ENCODE measurements at regions not wholly inside any gene's neighbourhood (a gene's known extent, or its start where the extent isn't known, plus 50 kb on each side); places are given as distances from the start of the nearest gene placed in this dataset.

DNA sequence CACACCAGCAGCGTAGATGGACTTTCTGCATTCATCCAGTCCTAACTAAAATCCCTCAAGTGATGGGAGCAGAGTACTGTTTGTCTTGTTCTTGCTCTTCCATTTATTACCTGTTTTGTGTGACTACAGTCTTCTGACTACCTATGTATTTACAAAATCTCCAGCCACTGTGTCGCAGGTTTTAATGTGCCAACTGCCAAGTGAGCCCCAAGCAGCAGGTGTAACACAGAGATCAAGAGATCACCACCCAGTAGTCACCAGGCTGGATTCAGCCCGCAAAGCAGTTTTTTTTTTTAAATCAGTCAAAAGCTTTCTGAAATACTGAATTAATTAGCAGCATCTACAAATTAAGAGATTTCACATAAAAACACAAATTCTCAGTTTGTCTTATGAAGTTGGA is 724.1 kb upstream of the USP15 start:
- TF ChIP-seq, protein P1, sequence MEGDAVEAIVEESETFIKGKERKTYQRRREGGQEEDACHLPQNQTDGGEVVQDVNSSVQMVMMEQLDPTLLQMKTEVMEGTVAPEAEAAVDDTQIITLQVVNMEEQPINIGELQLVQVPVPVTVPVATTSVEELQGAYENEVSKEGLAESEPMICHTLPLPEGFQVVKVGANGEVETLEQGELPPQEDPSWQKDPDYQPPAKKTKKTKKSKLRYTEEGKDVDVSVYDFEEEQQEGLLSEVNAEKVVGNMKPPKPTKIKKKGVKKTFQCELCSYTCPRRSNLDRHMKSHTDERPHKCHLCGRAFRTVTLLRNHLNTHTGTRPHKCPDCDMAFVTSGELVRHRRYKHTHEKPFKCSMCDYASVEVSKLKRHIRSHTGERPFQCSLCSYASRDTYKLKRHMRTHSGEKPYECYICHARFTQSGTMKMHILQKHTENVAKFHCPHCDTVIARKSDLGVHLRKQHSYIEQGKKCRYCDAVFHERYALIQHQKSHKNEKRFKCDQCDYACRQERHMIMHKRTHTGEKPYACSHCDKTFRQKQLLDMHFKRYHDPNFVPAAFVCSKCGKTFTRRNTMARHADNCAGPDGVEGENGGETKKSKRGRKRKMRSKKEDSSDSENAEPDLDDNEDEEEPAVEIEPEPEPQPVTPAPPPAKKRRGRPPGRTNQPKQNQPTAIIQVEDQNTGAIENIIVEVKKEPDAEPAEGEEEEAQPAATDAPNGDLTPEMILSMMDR (IDR thresholded peaks at IDR 0.05; ENCODE audit: insufficient read depth, low read length) = no peak
- TF ChIP-seq, protein P2, sequence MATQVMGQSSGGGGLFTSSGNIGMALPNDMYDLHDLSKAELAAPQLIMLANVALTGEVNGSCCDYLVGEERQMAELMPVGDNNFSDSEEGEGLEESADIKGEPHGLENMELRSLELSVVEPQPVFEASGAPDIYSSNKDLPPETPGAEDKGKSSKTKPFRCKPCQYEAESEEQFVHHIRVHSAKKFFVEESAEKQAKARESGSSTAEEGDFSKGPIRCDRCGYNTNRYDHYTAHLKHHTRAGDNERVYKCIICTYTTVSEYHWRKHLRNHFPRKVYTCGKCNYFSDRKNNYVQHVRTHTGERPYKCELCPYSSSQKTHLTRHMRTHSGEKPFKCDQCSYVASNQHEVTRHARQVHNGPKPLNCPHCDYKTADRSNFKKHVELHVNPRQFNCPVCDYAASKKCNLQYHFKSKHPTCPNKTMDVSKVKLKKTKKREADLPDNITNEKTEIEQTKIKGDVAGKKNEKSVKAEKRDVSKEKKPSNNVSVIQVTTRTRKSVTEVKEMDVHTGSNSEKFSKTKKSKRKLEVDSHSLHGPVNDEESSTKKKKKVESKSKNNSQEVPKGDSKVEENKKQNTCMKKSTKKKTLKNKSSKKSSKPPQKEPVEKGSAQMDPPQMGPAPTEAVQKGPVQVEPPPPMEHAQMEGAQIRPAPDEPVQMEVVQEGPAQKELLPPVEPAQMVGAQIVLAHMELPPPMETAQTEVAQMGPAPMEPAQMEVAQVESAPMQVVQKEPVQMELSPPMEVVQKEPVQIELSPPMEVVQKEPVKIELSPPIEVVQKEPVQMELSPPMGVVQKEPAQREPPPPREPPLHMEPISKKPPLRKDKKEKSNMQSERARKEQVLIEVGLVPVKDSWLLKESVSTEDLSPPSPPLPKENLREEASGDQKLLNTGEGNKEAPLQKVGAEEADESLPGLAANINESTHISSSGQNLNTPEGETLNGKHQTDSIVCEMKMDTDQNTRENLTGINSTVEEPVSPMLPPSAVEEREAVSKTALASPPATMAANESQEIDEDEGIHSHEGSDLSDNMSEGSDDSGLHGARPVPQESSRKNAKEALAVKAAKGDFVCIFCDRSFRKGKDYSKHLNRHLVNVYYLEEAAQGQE (IDR thresholded peaks at IDR 0.05; ENCODE audit: insufficient replicate concordance, low read depth) = no peak
- no peak for TF ChIP-seq POLR2AphosphoS5 (IDR thresholded peaks at IDR 0.05; ENCODE audit: low read depth)
